A673 (cell line): ENCODE measurements at regions not wholly inside any gene's neighbourhood (a gene's known extent, or its start where the extent isn't known, plus 50 kb on each side); places are given as distances from the start of the nearest gene placed in this dataset.

Source experiments
- CTCF ChIP-seq: fragments of 300-800, 200-600 bp; sonication (generic); conservative IDR thresholded peaks from 2 replicates; pipeline ENCODE4 v1.5.1; 2017; ENCODE audit warnings: low read depth, mild to moderate bottlenecking, antibody characterized with exemption, low read length, moderate library complexity, mixed read lengths
- EZH2 ChIP-seq: fragments of 200-600 bp; sonication (generic); IDR thresholded peaks from 2 replicates; pipeline ENCODE4 v1.6.1; 2017; ENCODE audit warnings: borderline replicate concordance, low read depth, mild to moderate bottlenecking, mixed read lengths, antibody characterized with exemption, low read length; ENCODE audit not compliant: poor library complexity, severe bottlenecking

GRCh38 chr7:109663806-109664205 lies 1094.1 kb downstream of the DNAJB9 start:
- TF ChIP-seq CTCF (no peak), EZH2 (no peak)
